GM13977 (cell line): ENCODE measurements at regions not wholly inside any gene's neighbourhood (a gene's known extent, or its start where the extent isn't known, plus 50 kb on each side); places are given as distances from the start of the nearest gene placed in this dataset.

Source experiments
- DNase-seq: peaks from one replicate; pipeline ENCODE4 v3.0.0; 2012; ENCODE audit warnings: low spot score
- CTCF ChIP-seq: IDR thresholded peaks from 2 replicates; pipeline ENCODE4 v1.5.1; 2012; ENCODE audit warnings: mild to moderate bottlenecking, control low read depth; ENCODE audit not compliant: insufficient read depth; ENCODE audit errors: extremely low read depth, missing control alignments
- in situ Hi-C: fragments of 300-500 bp; cut with MboI; formaldehyde crosslinking; loops from one replicate; pipeline ENCODE4 v1.12.0; 2022; ENCODE audit warnings: low sequenced_read_pairs, low pct_unique_long_range_greater_than_20kb, mixed read lengths, inconsistent platforms; ENCODE audit not compliant: unreplicated experiment

- in situ Hi-C loops, result no loop called here
- no peak for TF ChIP-seq CTCF
- DNase-seq, result no peak
Measured at GRCh38 chr11:71349627-71350026, 97.2 kb upstream of the SHANK2 start.

GRCh38 chr11:71343828-71344400 lies 91.5 kb upstream of the SHANK2 start:
- in situ Hi-C loops, result no loop called here
- no peak for TF ChIP-seq CTCF
- no peak for DNase-seq

- in situ Hi-C loops, result no loop called here
- peak; percentile 56 for TF ChIP-seq CTCF
- DNase-seq, result peak; percentile 58
Measured at GRCh38 chr11:71342951-71343827, 90.8 kb upstream of the SHANK2 start.

- no peak for TF ChIP-seq CTCF
- no peak for DNase-seq
- in situ Hi-C loops, result no loop called here
Measured at GRCh38 chr11:71342116-71342515, 89.7 kb upstream of the SHANK2 start.

GRCh38 chr11:71341596-71341995 lies 89.2 kb upstream of the SHANK2 start:
- DNase-seq, result no peak
- in situ Hi-C loops, result no loop called here
- TF ChIP-seq CTCF, result no peak

GRCh38 chr11:71341173-71341572 lies 88.8 kb upstream of the SHANK2 start:
- no peak for DNase-seq
- in situ Hi-C loops, result no loop called here
- no peak for TF ChIP-seq CTCF
